K562 (cell line): ENCODE measurements at regions not wholly inside any gene's neighbourhood (a gene's known extent, or its start where the extent isn't known, plus 50 kb on each side); places are given as distances from the start of the nearest gene placed in this dataset.

Source experiments
- ATF1 ChIP-seq, 2 experiments: fragments of 450-650 bp in 1 of 2; IDR thresholded peaks; 2 replicates each; pipeline ENCODE4 v1.6.1; 2016; ENCODE audit warnings: missing compliant biosample characterization in 1 of 2, missing genetic modification characterization in 1 of 2
- BACH1 ChIP-seq: fragments of 200-800 bp; sonication (Bioruptor generic); IDR thresholded peaks from 2 replicates; pipeline ENCODE4 v1.6.1; 2016; ENCODE audit warnings: missing genetic modification characterization, missing compliant biosample characterization
- CBX5 ChIP-seq: IDR thresholded peaks from 2 replicates; pipeline ENCODE4 v1.6.1; 2014; ENCODE audit warnings: low read depth, borderline replicate concordance
- CHD2 ChIP-seq: IDR thresholded peaks from 2 replicates; pipeline ENCODE4 v1.6.1; 2011; ENCODE audit warnings: low read depth, low read length
- ELK1 ChIP-seq: sonication (generic); formaldehyde crosslinking; IDR thresholded peaks from 2 replicates; pipeline ENCODE4 v1.8.1; 2022; ENCODE audit warnings: missing genetic modification reagents
- GTF3C2 ChIP-seq: IDR thresholded peaks from 3 replicates; pipeline ENCODE4 v1.6.1; 2011; ENCODE audit warnings: borderline replicate concordance, mild to moderate bottlenecking, moderate library complexity; ENCODE audit not compliant: insufficient read length; ENCODE audit errors: extremely low read depth
- HSF4 ChIP-seq: fragments of 250-450 bp; sonication (Bioruptor Pico); IDR thresholded peaks from 2 replicates; pipeline ENCODE4 v2.1.2; 2022; ENCODE audit warnings: mild to moderate bottlenecking, moderate library complexity, borderline replicate concordance
- JUNB ChIP-seq: fragments of 450-650 bp; formaldehyde crosslinking; conservative IDR thresholded peaks from 2 replicates; pipeline ENCODE4 v1.4.0; 2020; ENCODE audit warnings: mild to moderate bottlenecking
- MBD2 ChIP-seq: sonication (generic); IDR thresholded peaks from 2 replicates; pipeline ENCODE4 v1.6.1; 2016; ENCODE audit warnings: low read depth, borderline replicate concordance
- MXI1 ChIP-seq: IDR thresholded peaks from 2 replicates; pipeline ENCODE4 v1.6.1; 2011; ENCODE audit warnings: low read depth, mild to moderate bottlenecking, improper control_type of control experiment, low read length
- NR4A1 ChIP-seq, 2 experiments: fragments of 250-450 bp in 1 of 2; fragments of 450-650 bp in 1 of 2; sonication (Bioruptor Pico) in 1 of 2; IDR thresholded peaks; 2 replicates each; pipeline versions ENCODE4 v1.4.0 to v1.6.1; 2016 to 2020; ENCODE audit warnings: mild to moderate bottlenecking in 2 of 2, missing compliant biosample characterization in 1 of 2, missing genetic modification characterization in 1 of 2, moderate library complexity in 1 of 2
- PRDM10 ChIP-seq: fragments of 450-650 bp; IDR thresholded peaks from 2 replicates; pipeline ENCODE4 v1.6.1; 2018; ENCODE audit not compliant: partially characterized antibody
- RHOXF2B ChIP-seq: fragments of 250-450 bp; sonication (Bioruptor Pico); conservative IDR thresholded peaks from 2 replicates; pipeline ENCODE4 v1.5.1; 2021
- SUPT5H ChIP-seq: fragments of 450-650 bp; IDR thresholded peaks from 2 replicates; pipeline ENCODE4 v1.6.1; 2016
- TEAD1 ChIP-seq, 2 experiments: fragments of 450-650 bp in 1 of 2; sonication (generic) in 1 of 2; formaldehyde crosslinking; IDR thresholded peaks; 2 replicates each; pipeline versions ENCODE4 v1.4.0 to v1.8.0; 2020 to 2022; ENCODE audit warnings: mild to moderate bottlenecking in 2 of 2, missing genetic modification reagents in 1 of 2
- TRIM28 ChIP-seq: fragments of 450-650 bp; IDR thresholded peaks from 2 replicates; pipeline ENCODE4 v1.6.1; 2017
- ZBTB8A ChIP-seq: fragments of 450-650 bp; IDR thresholded peaks from 2 replicates; pipeline ENCODE4 v1.6.1; 2018; ENCODE audit warnings: mild to moderate bottlenecking, moderate library complexity; ENCODE audit not compliant: partially characterized antibody
- ZC3H4 ChIP-seq: sonication (generic); formaldehyde crosslinking; IDR thresholded peaks from 2 replicates; pipeline ENCODE4 v1.9.0; 2021; ENCODE audit warnings: missing genetic modification reagents, borderline replicate concordance

- no peak for TF ChIP-seq ELK1 (CRISPR knock-in tag)
- no peak for TF ChIP-seq RHOXF2B
- TF ChIP-seq BACH1 (tag): no peak
- TF ChIP-seq ZC3H4 (CRISPR knock-in tag): no peak
- TF ChIP-seq ZBTB8A: no peak
- TF ChIP-seq MXI1: no peak
- TF ChIP-seq NR4A1 (CRISPR knock-in tag; IDR thresholded peaks at IDR 0.05): no peak
- no peak for TF ChIP-seq NR4A1 (tag; IDR thresholded peaks at IDR 0.05)
- no peak for TF ChIP-seq GTF3C2
- no peak for TF ChIP-seq JUNB (CRISPR knock-in tag)
- no peak for TF ChIP-seq CHD2
- TF ChIP-seq TEAD1 (CRISPR knock-in tag; IDR thresholded peaks at IDR 0.05): peak in 1 of 2 experiments; percentile 44; a peak in 1 of 4 replicates
- peak; percentile 23; the same call in 1 of the 2 replicates for TF ChIP-seq MBD2
- no peak for TF ChIP-seq CBX5
- no peak for TF ChIP-seq ATF1 (CRISPR knock-in tag; IDR thresholded peaks at IDR 0.05)
- peak; percentile 59; the same call in 1 of the 2 replicates for TF ChIP-seq ATF1 (tag; IDR thresholded peaks at IDR 0.05)
- TF ChIP-seq HSF4 (CRISPR knock-in tag): no peak
- no peak for TF ChIP-seq SUPT5H
- no peak for TF ChIP-seq TRIM28
- TF ChIP-seq PRDM10: no peak
These were observed 200.2 kb upstream of the NUDT4 start (continued) for GRCh38 chr12:93177208-93178153.
